HuH-7.5 (cell line): ENCODE measurements at regions not wholly inside any gene's neighbourhood (a gene's known extent, or its start where the extent isn't known, plus 50 kb on each side); places are given as distances from the start of the nearest gene placed in this dataset.
"Not testable (repeated sequence)": the region's sequence is repeated elsewhere in the genome, so short reads cannot be mapped to it uniquely, and the experiment has no call there.

ENCODE experiments used
- DNase-seq: peaks from one replicate; pipeline ENCODE4 v3.0.0; 2011; ENCODE audit warnings: low spot score

DNA sequence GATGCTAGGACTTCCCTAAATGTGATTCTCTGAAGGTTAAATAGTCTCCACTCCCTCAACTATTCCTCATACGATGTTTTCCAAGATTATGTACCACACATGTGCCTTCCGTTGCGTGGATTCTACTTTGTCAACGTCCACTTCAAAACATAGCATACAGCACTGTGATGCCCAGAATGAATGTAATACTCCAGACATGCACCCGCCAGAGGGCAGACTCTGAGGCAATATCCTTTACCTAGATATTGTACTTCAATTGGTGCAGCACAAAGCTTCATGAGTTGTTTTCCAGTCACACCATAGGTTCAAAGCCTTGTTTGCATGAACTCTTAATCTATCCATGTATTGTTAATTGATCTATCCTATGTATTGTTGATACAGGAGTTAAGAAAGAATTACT is 201.0 kb upstream of the NABP1 start:
- DNase-seq: no peak

- DNase-seq: no peak
These were observed 198.9 kb upstream of the NABP1 start for GRCh38 chr2:191478799-191479679.

DNA sequence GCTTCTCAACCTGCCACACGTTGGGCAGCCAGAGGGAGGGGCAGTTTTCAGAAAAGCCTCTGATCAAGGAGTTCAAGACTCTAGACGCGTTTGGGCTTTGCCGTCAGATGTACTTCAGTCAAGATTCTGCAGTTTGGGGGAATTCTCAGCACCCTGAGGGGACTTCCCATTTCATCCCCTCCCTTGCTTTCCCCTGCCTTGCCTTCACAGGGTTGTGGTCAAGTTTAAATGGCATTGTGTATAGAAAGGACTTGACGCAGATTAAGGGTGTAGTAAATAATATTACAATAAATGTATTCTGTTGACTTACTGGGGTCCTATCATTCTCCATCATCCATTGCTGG is 198.3 kb upstream of the NABP1 start:
- no peak for DNase-seq

GRCh38 chr2:191481305-191482070 is 196.4 kb upstream of the NABP1 start:
- no peak for DNase-seq

GRCh38 chr2:191483117-191483516 is 194.8 kb upstream of the NABP1 start:
- DNase-seq: no peak

GRCh38 chr2:191486584-191487320 is 191.2 kb upstream of the NABP1 start:
- DNase-seq: no peak

DNA sequence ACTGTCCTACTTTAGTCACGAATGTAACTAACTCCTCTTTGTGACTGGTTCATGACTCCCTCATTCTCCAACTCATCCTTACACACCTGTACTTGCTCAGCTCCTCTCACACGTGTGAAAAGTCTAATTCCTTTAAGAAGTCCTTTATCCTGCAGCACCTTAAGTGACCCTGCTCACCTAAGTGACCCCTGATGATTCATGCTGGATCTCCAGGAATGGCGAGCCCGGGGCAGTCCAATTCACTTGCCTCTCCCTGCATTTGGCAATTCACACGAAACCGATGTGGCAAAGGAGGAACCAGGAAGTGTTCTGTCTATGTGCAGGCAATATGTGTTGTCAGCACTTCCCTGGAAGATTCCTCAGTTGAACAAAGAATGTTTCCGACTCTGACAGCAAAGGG is 189.8 kb upstream of the NABP1 start:
- no peak for DNase-seq

DNA sequence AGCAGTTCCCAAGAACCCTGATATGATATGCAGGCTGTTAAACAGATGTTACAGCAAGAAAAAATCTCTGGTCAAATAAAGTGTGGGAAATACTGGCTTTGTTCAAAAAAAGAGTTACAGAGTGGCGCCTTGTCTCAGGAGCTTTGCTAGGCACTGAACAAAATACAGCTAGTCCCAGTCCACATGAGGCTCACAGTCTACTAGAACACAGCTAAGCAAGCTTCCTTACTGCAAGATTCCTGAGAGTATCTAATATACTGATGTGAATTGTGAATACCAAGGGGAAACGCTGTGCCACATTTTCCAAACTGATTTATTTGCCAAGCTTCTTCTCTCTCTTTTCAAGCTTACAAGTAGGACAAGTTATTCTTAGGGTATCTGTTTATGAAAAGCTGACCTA is 188.8 kb upstream of the NABP1 start:
- DNase-seq: no peak

DNA sequence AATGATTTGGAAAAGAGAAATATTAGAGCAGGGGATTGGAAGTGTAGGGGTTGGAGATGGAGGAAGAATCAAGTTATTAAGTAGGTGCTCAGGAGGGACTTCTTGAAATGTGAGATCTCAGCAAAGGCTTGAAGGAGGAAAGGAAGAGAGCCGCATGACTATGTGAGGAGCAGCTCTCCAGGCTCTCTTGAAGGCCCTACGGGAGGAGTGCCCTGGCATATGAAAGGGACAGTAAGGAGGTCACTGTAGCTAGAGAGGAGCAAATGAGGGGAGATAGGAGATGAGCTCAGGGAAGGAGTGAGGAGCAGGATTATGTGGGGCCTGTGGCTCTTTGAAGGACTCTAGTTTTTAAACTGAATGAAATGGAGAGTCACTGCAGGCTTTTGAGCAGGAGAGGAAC is 181.1 kb upstream of the NABP1 start:
- DNase-seq: no peak

GRCh38 chr2:191497822-191498221 is 180.1 kb upstream of the NABP1 start:
- no peak for DNase-seq

GRCh38 chr2:191499050-191499449 is 178.9 kb upstream of the NABP1 start:
- no peak for DNase-seq

DNA sequence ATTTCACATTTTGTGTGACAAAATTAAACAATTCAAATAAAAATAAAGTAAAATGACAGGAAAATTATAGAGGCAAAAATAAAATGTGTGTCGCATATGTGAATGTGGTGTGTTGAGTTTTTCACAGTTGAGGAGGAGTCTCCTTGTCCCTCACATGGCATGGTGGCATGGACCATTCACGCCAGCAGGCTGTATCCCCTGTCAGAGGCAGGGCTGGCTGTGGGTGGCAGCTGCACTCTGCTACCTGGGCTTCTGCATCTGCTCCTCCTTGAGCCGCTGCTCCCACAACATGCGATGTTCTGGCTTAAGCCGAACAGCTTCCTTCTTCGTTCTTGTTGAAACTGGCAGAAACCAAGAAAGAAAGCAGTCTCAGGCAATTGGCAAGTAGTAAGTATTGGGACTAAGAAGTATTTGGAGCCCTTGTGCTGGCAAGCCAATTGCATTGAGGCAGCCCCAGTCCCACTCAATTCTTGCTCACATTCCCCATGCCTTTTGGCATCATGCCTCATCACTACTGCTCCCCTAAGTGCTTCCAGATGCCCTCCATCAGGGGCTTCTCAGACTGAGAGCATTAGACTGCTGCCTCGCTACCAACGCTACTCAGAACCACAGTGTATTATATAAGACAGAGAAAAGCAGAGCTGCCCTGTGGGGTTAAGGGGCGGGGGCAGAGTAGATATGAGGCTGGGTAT is 177.9 kb upstream of the NABP1 start:
- no peak for DNase-seq

- no peak for DNase-seq
These were observed 177.4 kb upstream of the NABP1 start for GRCh38 chr2:191500566-191500883.

DNA sequence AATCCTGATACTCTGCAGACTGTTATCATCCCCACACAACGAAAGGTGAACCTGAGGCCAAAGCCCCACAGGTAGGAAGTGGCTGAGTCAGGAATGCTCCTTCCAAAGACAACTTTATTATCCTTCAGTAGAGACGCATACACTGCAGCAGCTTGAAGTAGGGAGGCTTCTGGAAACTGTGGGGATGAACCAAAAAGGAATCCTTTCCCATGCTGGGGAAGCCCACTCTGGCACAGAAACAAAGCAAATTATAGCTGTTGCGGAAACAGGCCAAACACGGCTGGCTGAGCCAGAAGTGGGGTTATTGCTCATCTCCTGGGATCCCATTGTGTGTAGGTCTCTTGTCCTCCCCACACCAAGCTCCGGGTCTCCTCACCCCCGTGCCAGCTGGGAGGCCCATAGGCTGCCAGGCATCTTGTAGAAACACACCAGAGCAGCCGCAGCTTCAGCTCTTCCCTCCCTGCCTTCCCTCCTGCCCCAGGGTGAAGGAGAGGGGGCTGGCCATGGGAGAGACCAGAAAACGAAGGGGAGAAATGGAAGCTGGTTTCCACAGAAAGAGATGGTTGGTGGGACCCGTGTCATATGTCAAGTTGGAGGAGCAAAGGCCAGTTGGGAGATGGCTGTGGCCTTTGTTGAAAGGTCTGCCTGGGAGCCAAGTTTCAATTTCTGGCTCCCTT is 176.9 kb upstream of the NABP1 start:
- DNase-seq: no peak

DNA sequence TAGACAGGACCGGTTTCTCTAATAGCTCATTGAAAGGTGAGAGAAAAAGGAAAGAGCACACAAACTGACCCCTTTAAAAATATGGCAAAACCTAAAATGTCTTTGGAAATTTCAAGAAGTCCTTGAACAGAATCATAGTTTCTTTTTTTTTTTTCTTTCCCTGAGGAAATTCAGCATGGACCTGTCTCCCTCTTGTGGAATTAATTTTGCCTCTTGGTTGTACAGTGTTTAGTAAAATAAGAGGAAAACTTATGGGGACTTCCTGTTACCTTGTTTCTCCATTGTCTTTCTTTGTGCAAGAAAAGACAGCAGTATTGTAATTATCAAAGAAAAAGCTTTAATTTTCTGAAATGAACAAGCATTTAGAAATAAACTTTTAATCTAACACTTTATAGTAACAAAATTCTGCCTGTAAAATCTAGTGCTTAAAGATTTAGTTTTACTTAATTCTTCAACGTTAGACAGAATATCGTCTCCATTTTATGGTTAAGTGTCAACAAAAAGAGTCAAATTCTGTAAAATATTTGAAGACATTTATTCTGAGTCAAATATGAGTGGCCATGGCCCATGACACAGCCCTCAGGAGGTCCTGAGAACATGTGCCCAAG is 176.3 kb upstream of the NABP1 start:
- no peak for DNase-seq

GRCh38 chr2:191506515-191506914 is 171.4 kb upstream of the NABP1 start:
- DNase-seq: no peak

- DNase-seq: not testable (repeated sequence)
These were observed 170.6 kb upstream of the NABP1 start for GRCh38 chr2:191507252-191507853.

GRCh38 chr2:191508738-191509137 is 169.2 kb upstream of the NABP1 start:
- no peak for DNase-seq

GRCh38 chr2:191512216-191512835 is 165.6 kb upstream of the NABP1 start:
- no peak for DNase-seq

- DNase-seq: no peak
These were observed 165.1 kb upstream of the NABP1 start for GRCh38 chr2:191512874-191513273.
